ENCODE measurements at regions not wholly inside any gene's neighbourhood (a gene's known extent, or its start where the extent isn't known, plus 50 kb on each side); places are given as distances from the start of the nearest gene placed in this dataset.
"Not testable (repeated sequence)": the region's sequence is repeated elsewhere in the genome, so short reads cannot be mapped to it uniquely, and the experiment has no call there.

- DNase-seq (ENCODE audit: low read depth); H3K4me3 ChIP-seq (ENCODE audit: control insufficient read depth, low read depth, low read length): not testable (repeated sequence)
Observed at GRCh38 chr15:44817797-44818196, 81.5 kb downstream of the TRIM69 start.

GRCh38 chr15:44819331-44819987, 83.1 kb downstream of the TRIM69 start:
- H3K4me3 ChIP-seq (ENCODE audit: control insufficient read depth, low read depth, low read length); DNase-seq (ENCODE audit: low read depth): not testable (repeated sequence)

GRCh38 chr15:44820535-44820934, 84.2 kb downstream of the TRIM69 start:
- DNase-seq (ENCODE audit: low read depth); H3K4me3 ChIP-seq (ENCODE audit: control insufficient read depth, low read depth, low read length): not testable (repeated sequence)

- not testable (repeated sequence) for DNase-seq (ENCODE audit: low read depth); H3K4me3 ChIP-seq (ENCODE audit: control insufficient read depth, low read depth, low read length)
Observed at GRCh38 chr15:44820967-44821366, 84.6 kb downstream of the TRIM69 start.

- H3K4me3 ChIP-seq (ENCODE audit: control insufficient read depth, low read depth, low read length); DNase-seq (ENCODE audit: low read depth): not testable (repeated sequence)
Observed at GRCh38 chr15:44824277-44825145, 88.2 kb downstream of the TRIM69 start.

- not testable (repeated sequence) for H3K4me3 ChIP-seq (ENCODE audit: control insufficient read depth, low read depth, low read length); DNase-seq (ENCODE audit: low read depth)
Observed at GRCh38 chr15:44826583-44826982, 90.3 kb downstream of the TRIM69 start.

- H3K4me3 ChIP-seq (ENCODE audit: control insufficient read depth, low read depth, low read length) = not testable (repeated sequence)
Observed at GRCh38 chr15:44828229-44828914, 92.0 kb downstream of the TRIM69 start.

GRCh38 chr15:44829150-44829549, 92.8 kb downstream of the TRIM69 start:
- not testable (repeated sequence) for DNase-seq (ENCODE audit: low read depth); H3K4me3 ChIP-seq (ENCODE audit: control insufficient read depth, low read depth, low read length)

More at GRCh38 chr15:44828229-44828914, 92.0 kb downstream of the TRIM69 start:
- not testable (repeated sequence) for DNase-seq (ENCODE audit: low read depth)

GRCh38 chr15:44830692-44831408, 94.5 kb downstream of the TRIM69 start:
- DNase-seq (ENCODE audit: low read depth); H3K4me3 ChIP-seq (ENCODE audit: control insufficient read depth, low read depth, low read length): not testable (repeated sequence)

- not testable (repeated sequence) for H3K4me3 ChIP-seq (ENCODE audit: control insufficient read depth, low read depth, low read length); DNase-seq (ENCODE audit: low read depth)
Observed at GRCh38 chr15:44831409-44831741, 95.0 kb downstream of the TRIM69 start.

- not testable (repeated sequence) for H3K4me3 ChIP-seq (ENCODE audit: control insufficient read depth, low read depth, low read length); DNase-seq (ENCODE audit: low read depth)
Observed at GRCh38 chr15:44832133-44832532, 95.8 kb downstream of the TRIM69 start.

- not testable (repeated sequence) for H3K4me3 ChIP-seq (ENCODE audit: control insufficient read depth, low read depth, low read length); DNase-seq (ENCODE audit: low read depth)
Observed at GRCh38 chr15:44833081-44833480, 96.8 kb downstream of the TRIM69 start.

GRCh38 chr15:44833761-44834160, 97.4 kb downstream of the TRIM69 start:
- H3K4me3 ChIP-seq (ENCODE audit: control insufficient read depth, low read depth, low read length); DNase-seq (ENCODE audit: low read depth): not testable (repeated sequence)

- H3K4me3 ChIP-seq (ENCODE audit: control insufficient read depth, low read depth, low read length); DNase-seq (ENCODE audit: low read depth): not testable (repeated sequence)
Observed at GRCh38 chr15:44835082-44835481, 98.8 kb downstream of the TRIM69 start.
